Panc1 (cell line): ENCODE measurements at regions not wholly inside any gene's neighbourhood (a gene's known extent, or its start where the extent isn't known, plus 50 kb on each side); places are given as distances from the start of the nearest gene placed in this dataset.

Source experiments
- ATAC-seq: fragments of 200-7000 bp; cut with Tn5 transposase; 2 replicates; pipeline ENCODE4 v1.9.1; 2020; ENCODE audit warnings: mild to moderate bottlenecking, moderate library complexity
- BruUV-seq: library from RNA; stranded (reverse); fragments of 400-500 nt; replicated peaks from 2 replicates; lab custom pipeline; 2021; lab: Mats Ljungman, UMichigan
- CTCF ChIA-PET: fragments of 300-600 bp; sonication (Branson Sonifier 250); formaldehyde crosslinking; loops from one replicate; lab custom pipeline; 2022; ENCODE audit warnings: antibody characterized with exemption; lab: Charles Lee
- POLR2A ChIA-PET: fragments of 300-600 bp; sonication (Branson Sonifier 250); formaldehyde crosslinking; loops from one replicate; lab custom pipeline; 2022; ENCODE audit warnings: antibody characterized with exemption; lab: Charles Lee
- DNase-seq: peaks from one replicate; pipeline ENCODE4 v3.0.0-alpha.2; 2010; ENCODE audit warnings: low read depth, low spot score
- H3K27ac ChIP-seq: 2 replicates; pipeline ENCODE4 v1.5.1; 2011; ENCODE audit warnings: mild to moderate bottlenecking, low read length, inconsistent platforms
- H3K27me3 ChIP-seq: fragments of 200-500 bp; sonication (Bioruptor generic); 2 replicates; pipeline ENCODE4 v1.6.0; 2014; ENCODE audit warnings: low read length, inconsistent platforms; ENCODE audit not compliant: control insufficient read depth, insufficient read depth
- H3K36me3 ChIP-seq: fragments of 200-500 bp; sonication (Bioruptor generic); 2 replicates; pipeline ENCODE4 v1.5.1; 2014; ENCODE audit warnings: inconsistent platforms, mild to moderate bottlenecking, low read length, moderate library complexity; ENCODE audit not compliant: control insufficient read depth, insufficient read depth
- H3K4me1 ChIP-seq: 2 replicates; pipeline ENCODE4 v1.5.1; 2011; ENCODE audit warnings: inconsistent platforms, mild to moderate bottlenecking, low read length, moderate library complexity; ENCODE audit not compliant: control insufficient read depth, insufficient read depth
- H3K4me3 ChIP-seq, 2 experiments: 2 replicates each; pipeline ENCODE4 v1.5.1; 2011 to 2012; ENCODE audit warnings: low read depth in 2 of 2, low read length in 2 of 2, mild to moderate bottlenecking in 2 of 2, inconsistent platforms in 1 of 2, moderate library complexity in 1 of 2
- H3K9me3 ChIP-seq: fragments of 200-500 bp; sonication (Bioruptor generic); 2 replicates; pipeline ENCODE4 v1.5.1; 2014; ENCODE audit warnings: low read depth, mild to moderate bottlenecking, inconsistent platforms, low read length, moderate library complexity; ENCODE audit not compliant: control insufficient read depth, insufficient read depth
- POLR2AphosphoS5 ChIP-seq: IDR thresholded peaks from 2 replicates; pipeline ENCODE4 v1.6.1; 2012; ENCODE audit warnings: mild to moderate bottlenecking, low read depth, low read length, moderate library complexity
- SIN3A ChIP-seq: IDR thresholded peaks from 2 replicates; pipeline ENCODE4 v1.6.1; 2012; ENCODE audit warnings: low read depth, mild to moderate bottlenecking, low read length, moderate library complexity, borderline replicate concordance; ENCODE audit not compliant: insufficient read depth
- TCF7L2 ChIP-seq: IDR thresholded peaks from 2 replicates; pipeline ENCODE4 v1.6.1; 2011; ENCODE audit warnings: mild to moderate bottlenecking, low read depth, low read length, inconsistent platforms
- in situ Hi-C: cut with HindIII; loops from 2 replicates; pipeline ENCODE4 v1.10.0; 2016; ENCODE audit warnings: low sequenced_read_pairs, low pct_unique_long_range_greater_than_20kb
- intact Hi-C: fragments of 100-400 bp; cut with micrococcal nuclease; formaldehyde crosslinking; loops from one replicate; pipeline ENCODE4 v1.10.0; 2022; ENCODE audit not compliant: unreplicated experiment
- TF ChIP-seq, protein P1 (sequence below), 2 experiments: IDR thresholded peaks; 2 replicates each; pipeline ENCODE4 v1.6.1; 2011 to 2012; ENCODE audit warnings: low read depth in 2 of 2, control low read depth in 1 of 2, low read length in 1 of 2, mild to moderate bottlenecking in 1 of 2, moderate library complexity in 1 of 2; ENCODE audit not compliant: insufficient read depth in 1 of 2
- TF ChIP-seq, protein P2 (sequence below): fragments of 450-650 bp; IDR thresholded peaks from 2 replicates; pipeline ENCODE4 v1.5.1; 2017; ENCODE audit warnings: mild to moderate bottlenecking

DNA sequence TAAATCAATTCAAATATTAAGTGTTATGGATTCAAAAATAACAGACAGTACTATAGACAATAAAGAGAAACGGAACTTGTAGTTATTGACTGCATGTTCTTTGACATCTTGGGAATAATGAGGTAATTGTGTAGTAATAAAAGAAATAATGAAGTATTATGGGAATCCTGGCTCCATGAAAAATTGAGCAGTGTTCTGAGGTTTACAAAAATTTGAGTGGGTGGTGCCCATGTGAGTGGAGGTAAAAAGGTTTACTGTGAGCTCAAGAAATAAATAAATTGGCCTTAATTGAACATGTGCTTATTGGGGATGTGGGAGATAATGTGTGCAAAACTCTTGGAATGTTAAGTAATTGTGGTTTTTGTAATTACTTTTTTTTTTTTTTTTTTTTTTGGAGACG, 1013.7 kb upstream of the GJE1 start:
- intact Hi-C loops (no loop called here), in situ Hi-C loops (no loop called here)
- ATAC-seq (no peak), DNase-seq (no peak)
- no peaks in the 10 kb centered on the region for H3K4me1 ChIP-seq
- no peaks in the 10 kb centered on the region for H3K36me3 ChIP-seq
- H3K27ac ChIP-seq = no peak overlapping the region
- no TSS peak for BruUV-seq
- H3K4me3 ChIP-seq = no peak overlapping the region
- CTCF ChIA-PET = no interaction called here
- no peak for TF ChIP-seq TCF7L2
- TF ChIP-seq, protein P1, sequence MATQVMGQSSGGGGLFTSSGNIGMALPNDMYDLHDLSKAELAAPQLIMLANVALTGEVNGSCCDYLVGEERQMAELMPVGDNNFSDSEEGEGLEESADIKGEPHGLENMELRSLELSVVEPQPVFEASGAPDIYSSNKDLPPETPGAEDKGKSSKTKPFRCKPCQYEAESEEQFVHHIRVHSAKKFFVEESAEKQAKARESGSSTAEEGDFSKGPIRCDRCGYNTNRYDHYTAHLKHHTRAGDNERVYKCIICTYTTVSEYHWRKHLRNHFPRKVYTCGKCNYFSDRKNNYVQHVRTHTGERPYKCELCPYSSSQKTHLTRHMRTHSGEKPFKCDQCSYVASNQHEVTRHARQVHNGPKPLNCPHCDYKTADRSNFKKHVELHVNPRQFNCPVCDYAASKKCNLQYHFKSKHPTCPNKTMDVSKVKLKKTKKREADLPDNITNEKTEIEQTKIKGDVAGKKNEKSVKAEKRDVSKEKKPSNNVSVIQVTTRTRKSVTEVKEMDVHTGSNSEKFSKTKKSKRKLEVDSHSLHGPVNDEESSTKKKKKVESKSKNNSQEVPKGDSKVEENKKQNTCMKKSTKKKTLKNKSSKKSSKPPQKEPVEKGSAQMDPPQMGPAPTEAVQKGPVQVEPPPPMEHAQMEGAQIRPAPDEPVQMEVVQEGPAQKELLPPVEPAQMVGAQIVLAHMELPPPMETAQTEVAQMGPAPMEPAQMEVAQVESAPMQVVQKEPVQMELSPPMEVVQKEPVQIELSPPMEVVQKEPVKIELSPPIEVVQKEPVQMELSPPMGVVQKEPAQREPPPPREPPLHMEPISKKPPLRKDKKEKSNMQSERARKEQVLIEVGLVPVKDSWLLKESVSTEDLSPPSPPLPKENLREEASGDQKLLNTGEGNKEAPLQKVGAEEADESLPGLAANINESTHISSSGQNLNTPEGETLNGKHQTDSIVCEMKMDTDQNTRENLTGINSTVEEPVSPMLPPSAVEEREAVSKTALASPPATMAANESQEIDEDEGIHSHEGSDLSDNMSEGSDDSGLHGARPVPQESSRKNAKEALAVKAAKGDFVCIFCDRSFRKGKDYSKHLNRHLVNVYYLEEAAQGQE (IDR thresholded peaks at IDR 0.05; ENCODE audit: insufficient read depth in 1 of 2, low read depth in 2 of 2, low read length in 1 of 2) = no peak
- TF ChIP-seq, protein P2, sequence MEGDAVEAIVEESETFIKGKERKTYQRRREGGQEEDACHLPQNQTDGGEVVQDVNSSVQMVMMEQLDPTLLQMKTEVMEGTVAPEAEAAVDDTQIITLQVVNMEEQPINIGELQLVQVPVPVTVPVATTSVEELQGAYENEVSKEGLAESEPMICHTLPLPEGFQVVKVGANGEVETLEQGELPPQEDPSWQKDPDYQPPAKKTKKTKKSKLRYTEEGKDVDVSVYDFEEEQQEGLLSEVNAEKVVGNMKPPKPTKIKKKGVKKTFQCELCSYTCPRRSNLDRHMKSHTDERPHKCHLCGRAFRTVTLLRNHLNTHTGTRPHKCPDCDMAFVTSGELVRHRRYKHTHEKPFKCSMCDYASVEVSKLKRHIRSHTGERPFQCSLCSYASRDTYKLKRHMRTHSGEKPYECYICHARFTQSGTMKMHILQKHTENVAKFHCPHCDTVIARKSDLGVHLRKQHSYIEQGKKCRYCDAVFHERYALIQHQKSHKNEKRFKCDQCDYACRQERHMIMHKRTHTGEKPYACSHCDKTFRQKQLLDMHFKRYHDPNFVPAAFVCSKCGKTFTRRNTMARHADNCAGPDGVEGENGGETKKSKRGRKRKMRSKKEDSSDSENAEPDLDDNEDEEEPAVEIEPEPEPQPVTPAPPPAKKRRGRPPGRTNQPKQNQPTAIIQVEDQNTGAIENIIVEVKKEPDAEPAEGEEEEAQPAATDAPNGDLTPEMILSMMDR = no peak
- TF ChIP-seq POLR2AphosphoS5 = no peak
- TF ChIP-seq SIN3A = no peak
- H3K9me3 ChIP-seq = no peaks in the 10 kb centered on the region
- POLR2A ChIA-PET = no interaction called here
- H3K27me3 ChIP-seq = no peaks in the 10 kb centered on the region

DNA sequence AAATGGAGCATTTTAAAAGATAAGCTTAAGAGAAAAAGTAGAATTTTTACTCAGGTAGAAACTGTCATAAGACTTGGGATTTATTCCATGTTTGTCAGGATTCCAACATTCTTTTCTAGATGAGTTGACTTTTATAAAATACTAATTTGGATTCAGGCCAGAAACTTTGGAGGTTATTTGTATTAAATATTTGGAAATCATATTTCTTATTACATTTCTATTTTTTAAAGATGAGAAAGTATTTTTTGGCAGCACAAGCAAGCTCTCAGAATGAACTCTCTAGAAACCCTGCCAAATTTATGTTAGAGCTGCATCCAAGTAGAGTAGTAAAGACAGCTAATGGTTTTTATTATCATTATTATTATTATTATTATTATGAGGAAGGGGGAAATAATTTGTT, 1014.9 kb upstream of the GJE1 start:
- ChIA-PET CTCF (no interaction called here), POLR2A (no interaction called here)
- TF ChIP-seq POLR2AphosphoS5 (no peak), SIN3A (no peak), TCF7L2 (no peak)
- TF ChIP-seq, protein P2 = no peak
- TF ChIP-seq, protein P1 (IDR thresholded peaks at IDR 0.05; ENCODE audit: insufficient read depth in 1 of 2, low read depth in 2 of 2, low read length in 1 of 2) = no peak
- Histone ChIP-seq H3K27ac (no peak overlapping the region), H3K27me3 (no peaks in the 10 kb centered on the region), H3K36me3 (no peaks in the 10 kb centered on the region), H3K4me1 (no peaks in the 10 kb centered on the region), H3K9me3 (no peaks in the 10 kb centered on the region), H3K4me3 (no peak overlapping the region)
- ATAC-seq (no peak), DNase-seq (no peak)
- intact Hi-C loops (no loop called here), in situ Hi-C loops (no loop called here)
- BruUV-seq = no TSS peak
